Cardiac fibroblast (primary cell): ENCODE measurements at regions not wholly inside any gene's neighbourhood (a gene's known extent, or its start where the extent isn't known, plus 50 kb on each side); places are given as distances from the start of the nearest gene placed in this dataset.

Experiments
- DNase-seq, 2 donors: peaks; one replicate each; pipeline versions ENCODE4 v3.0.0 to v3.0.0-alpha.2; 2010; ENCODE audit warnings: low read depth in 2 of 2
- H3K4me3 ChIP-seq, 2 donors: replicated peaks in 1 of 2; 1 replicate in 1 of 2; 2 replicates in 1 of 2; pipeline ENCODE4 v1.5.1; 2011; ENCODE audit warnings: low read depth in 2 of 2, low read length in 2 of 2, mild to moderate bottlenecking in 2 of 2, moderate library complexity in 1 of 2
- TF ChIP-seq, protein P1 (sequence below): IDR thresholded peaks from one replicate; pipeline ENCODE4 v1.5.1; 2011; ENCODE audit warnings: low read depth, mild to moderate bottlenecking, low read length, inconsistent platforms

DNA sequence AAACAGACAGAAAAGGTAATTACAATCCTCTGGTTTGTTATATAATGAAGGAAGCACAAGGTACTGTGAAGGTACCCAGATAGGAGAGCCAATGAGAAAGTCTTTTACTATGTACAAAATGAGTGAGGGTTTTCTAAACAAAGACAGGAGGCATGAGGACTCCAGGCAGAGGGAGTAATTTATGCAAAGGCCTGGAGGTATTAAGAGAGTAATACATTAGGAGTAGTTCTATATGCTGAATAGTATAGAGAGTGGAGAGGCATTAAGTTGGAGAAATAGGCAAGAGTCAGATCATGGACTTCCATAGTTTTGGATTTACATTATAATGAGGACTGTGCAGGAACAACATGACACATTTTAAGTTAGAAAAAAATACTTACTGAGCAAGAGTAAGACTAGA, 216.0 kb downstream of the SCG2 start:
- H3K4me3 ChIP-seq: no peak overlapping the region
- no peak for DNase-seq
- TF ChIP-seq, protein P1, sequence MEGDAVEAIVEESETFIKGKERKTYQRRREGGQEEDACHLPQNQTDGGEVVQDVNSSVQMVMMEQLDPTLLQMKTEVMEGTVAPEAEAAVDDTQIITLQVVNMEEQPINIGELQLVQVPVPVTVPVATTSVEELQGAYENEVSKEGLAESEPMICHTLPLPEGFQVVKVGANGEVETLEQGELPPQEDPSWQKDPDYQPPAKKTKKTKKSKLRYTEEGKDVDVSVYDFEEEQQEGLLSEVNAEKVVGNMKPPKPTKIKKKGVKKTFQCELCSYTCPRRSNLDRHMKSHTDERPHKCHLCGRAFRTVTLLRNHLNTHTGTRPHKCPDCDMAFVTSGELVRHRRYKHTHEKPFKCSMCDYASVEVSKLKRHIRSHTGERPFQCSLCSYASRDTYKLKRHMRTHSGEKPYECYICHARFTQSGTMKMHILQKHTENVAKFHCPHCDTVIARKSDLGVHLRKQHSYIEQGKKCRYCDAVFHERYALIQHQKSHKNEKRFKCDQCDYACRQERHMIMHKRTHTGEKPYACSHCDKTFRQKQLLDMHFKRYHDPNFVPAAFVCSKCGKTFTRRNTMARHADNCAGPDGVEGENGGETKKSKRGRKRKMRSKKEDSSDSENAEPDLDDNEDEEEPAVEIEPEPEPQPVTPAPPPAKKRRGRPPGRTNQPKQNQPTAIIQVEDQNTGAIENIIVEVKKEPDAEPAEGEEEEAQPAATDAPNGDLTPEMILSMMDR: no peak

DNA sequence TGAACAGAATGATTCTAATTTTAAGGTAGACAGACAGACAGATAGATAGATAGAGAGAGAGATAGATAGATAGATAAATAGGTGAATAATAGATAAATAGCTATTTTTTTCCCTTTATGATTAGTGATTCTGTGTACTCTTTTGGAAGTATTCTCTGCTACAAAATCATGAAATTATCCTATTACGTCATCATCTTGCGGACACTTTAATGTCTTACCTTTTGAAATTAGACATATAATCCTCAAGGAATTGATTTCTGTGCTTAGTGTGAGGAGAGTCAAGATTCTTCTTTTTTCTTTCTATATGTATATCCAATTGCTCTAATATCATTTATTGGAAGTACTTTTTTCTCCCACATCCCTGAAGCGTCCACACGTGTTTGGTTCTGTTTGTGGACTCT, 215.2 kb downstream of the SCG2 start:
- no peak overlapping the region for H3K4me3 ChIP-seq
- TF ChIP-seq, protein P1: no peak
- no peak for DNase-seq

DNA sequence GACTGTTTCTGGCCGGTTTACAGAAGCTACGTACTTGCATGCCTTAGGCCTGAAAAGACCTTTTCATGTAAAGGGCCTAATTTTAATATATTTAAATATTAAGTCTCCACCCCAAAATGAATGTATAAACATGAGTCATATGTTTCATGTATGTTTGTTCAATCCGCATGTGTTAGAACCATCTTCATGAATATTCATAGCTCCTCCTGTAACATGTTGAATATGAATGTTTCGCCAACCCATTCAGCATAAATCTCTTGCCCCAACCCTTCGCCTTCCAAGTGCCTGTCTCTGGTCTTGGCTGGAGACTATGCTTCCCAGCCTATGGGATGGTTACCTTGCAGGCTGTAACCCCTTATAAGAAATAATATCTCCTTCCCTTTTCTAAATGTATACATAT, 212.5 kb downstream of the SCG2 start:
- no peak overlapping the region for H3K4me3 ChIP-seq
- TF ChIP-seq, protein P1: no peak
- no peak for DNase-seq

DNA sequence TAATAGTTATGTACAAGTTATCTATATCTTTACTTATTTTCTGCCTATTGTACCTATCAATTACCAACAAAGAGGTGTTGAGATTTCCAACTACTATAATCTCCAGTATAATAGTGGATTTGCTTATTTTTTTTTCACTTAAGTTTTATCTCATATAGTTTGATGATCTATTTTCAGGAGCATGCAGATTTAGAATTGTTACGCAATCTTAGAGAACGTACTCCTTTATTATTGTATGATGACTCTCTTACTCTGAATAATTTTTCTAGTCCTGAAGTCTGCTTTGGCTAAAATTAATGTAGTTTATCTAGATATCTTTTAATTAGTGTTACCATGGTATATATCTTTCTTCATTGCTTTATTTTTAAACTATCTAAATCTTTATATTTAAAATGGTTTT, 205.2 kb downstream of the SCG2 start:
- DNase-seq: peak; percentile 7 to 29
- TF ChIP-seq, protein P1: no peak
- no peak overlapping the region for H3K4me3 ChIP-seq

DNA sequence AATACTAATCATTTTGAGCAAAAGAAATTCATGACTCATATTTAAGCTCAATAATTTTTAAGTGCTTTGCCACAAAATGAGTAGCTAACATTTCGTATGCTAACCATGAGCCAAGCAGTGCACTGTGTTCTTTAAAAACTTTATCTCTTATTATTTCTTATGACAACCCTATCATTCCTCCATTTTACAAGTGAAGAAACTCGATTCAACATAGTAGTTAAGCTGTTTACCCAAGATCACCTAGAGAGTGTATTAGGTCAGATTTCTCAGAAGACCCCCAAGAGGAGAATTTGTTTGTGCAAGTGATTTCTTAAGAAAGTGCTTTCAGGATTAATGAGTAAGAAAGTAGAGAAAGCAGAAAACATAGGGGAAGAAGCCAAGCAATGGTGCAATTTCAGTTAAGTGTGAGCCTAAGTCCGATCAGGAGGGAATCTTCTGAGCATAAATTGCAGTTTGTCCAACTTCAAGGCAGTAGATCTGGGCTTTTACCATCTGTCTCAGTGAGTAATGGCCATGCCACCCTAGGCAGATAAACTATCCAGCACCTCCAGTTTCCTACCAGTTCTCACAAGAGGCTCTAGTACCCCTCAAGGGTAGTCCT, 202.7 kb downstream of the SCG2 start:
- H3K4me3 ChIP-seq: no peak overlapping the region
- TF ChIP-seq, protein P1: no peak
- DNase-seq: no peak

DNA sequence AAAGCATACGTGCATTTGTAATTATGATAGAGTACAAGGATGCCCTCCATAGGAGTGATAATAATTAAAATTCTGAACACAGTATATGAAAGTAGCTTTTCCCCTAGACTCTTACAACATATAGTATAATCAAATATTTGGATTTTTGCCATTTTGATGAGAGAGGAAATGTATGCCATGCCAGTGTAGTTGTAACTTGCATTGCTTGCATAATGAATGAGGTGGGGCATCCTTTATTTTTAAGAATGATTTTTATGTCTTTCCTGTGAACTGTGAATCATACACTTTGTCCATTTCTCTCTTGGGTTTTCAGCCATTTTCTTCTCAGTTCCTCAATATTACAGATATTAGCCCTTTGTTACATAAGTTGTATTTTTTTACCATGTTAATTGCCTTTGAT, 197.5 kb downstream of the SCG2 start:
- TF ChIP-seq, protein P1: no peak
- DNase-seq: no peak
- no peak overlapping the region for H3K4me3 ChIP-seq

DNA sequence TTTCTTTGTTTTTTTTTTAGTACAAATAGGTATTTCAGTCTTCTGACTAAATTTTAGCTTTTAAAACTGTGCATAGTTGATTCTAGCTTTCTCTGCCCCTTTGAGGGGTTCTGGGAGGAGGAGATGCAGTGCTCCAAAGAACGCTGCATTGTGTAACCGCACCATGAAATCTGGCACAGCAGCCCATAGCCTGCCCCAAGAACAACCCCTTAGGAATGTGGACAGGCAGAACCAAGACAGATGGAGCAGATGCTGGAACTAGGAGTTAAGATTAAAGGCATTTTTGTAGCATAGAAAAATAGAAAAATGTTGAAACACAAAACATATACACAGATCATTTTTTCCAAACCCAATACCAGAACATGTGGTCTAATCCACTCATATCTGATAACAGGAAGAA, 187.5 kb downstream of the SCG2 start:
- H3K4me3 ChIP-seq: no peak overlapping the region
- TF ChIP-seq, protein P1: no peak
- peak; percentile 62 to 90 for DNase-seq
